K562 (cell line): ENCODE measurements at regions not wholly inside any gene's neighbourhood (a gene's known extent, or its start where the extent isn't known, plus 50 kb on each side); places are given as distances from the start of the nearest gene placed in this dataset.

Experiments used
- CXXC5 ChIP-seq: fragments of 250-450 bp; sonication (Bioruptor Pico); IDR thresholded peaks from 2 replicates; pipeline ENCODE4 v1.8.0; 2022; ENCODE audit warnings: inconsistent platforms, mild to moderate bottlenecking, moderate library complexity
- FIP1L1 ChIP-seq: fragments of 200-400 bp; formaldehyde crosslinking; IDR thresholded peaks from 2 replicates; pipeline ENCODE4 v1.6.1; 2018; ENCODE audit warnings: mild to moderate bottlenecking, low read depth, low read length; ENCODE audit not compliant: poor library complexity, severe bottlenecking
- FOXJ3 ChIP-seq: sonication (generic); formaldehyde crosslinking; IDR thresholded peaks from 2 replicates; pipeline ENCODE4 v1.4.0; 2020; ENCODE audit warnings: mild to moderate bottlenecking, missing genetic modification reagents
- HCFC1 ChIP-seq: IDR thresholded peaks from 2 replicates; pipeline ENCODE4 v1.6.1; 2012; ENCODE audit warnings: low read depth, low read length, improper control_type of control experiment
- L3MBTL2 ChIP-seq: fragments of 450-650 bp; IDR thresholded peaks from 2 replicates; pipeline ENCODE4 v1.6.1; 2016; ENCODE audit warnings: mild to moderate bottlenecking, moderate library complexity
- LARP7 ChIP-seq: fragments of 450-650 bp; IDR thresholded peaks from 2 replicates; pipeline ENCODE4 v1.6.1; 2016
- LCOR ChIP-seq: sonication (generic); formaldehyde crosslinking; IDR thresholded peaks from 2 replicates; pipeline ENCODE4 v1.8.0; 2022; ENCODE audit warnings: mild to moderate bottlenecking, missing genetic modification reagents
- MAZ ChIP-seq, 2 experiments: fragments of 450-650 bp in 1 of 2; sonication (generic) in 1 of 2; formaldehyde crosslinking; IDR thresholded peaks in 1 of 2; conservative IDR thresholded peaks in 1 of 2; 2 replicates each; pipeline versions ENCODE4 v1.4.0 to v1.5.0; 2020; ENCODE audit warnings: mild to moderate bottlenecking in 1 of 2, missing genetic modification reagents in 1 of 2
- MEF2A ChIP-seq: IDR thresholded peaks from 2 replicates; pipeline ENCODE4 v1.6.1; 2011; ENCODE audit warnings: low read depth, mild to moderate bottlenecking, low read length, moderate library complexity; ENCODE audit not compliant: control insufficient read depth
- NEUROD1 ChIP-seq: fragments of 150-350 bp; IDR thresholded peaks from 2 replicates; pipeline ENCODE4 v1.6.1; 2014; ENCODE audit warnings: borderline replicate concordance, low read length, low read depth; ENCODE audit not compliant: partially characterized antibody
- PRPF4 ChIP-seq: fragments of 200-400 bp; formaldehyde crosslinking; IDR thresholded peaks from one replicate; pipeline ENCODE4 v1.6.1; 2017; ENCODE audit warnings: low read length, low read depth, mild to moderate bottlenecking; ENCODE audit not compliant: insufficient read depth, poor library complexity, severe bottlenecking
- RAD21 ChIP-seq, 2 experiments: fragments of 250-450 bp in 1 of 2; fragments of 450-650 bp in 1 of 2; sonication (Bioruptor Pico) in 1 of 2; formaldehyde crosslinking in 1 of 2; IDR thresholded peaks in 1 of 2; conservative IDR thresholded peaks in 1 of 2; 2 replicates each; pipeline versions ENCODE4 v1.4.0 to v1.8.0; 2020 to 2022; ENCODE audit warnings: mild to moderate bottlenecking in 2 of 2, moderate library complexity in 1 of 2
- RFX1 ChIP-seq: fragments of 450-650 bp; IDR thresholded peaks from 2 replicates; pipeline ENCODE4 v1.6.1; 2016; ENCODE audit warnings: mild to moderate bottlenecking, moderate library complexity
- SMARCA5 ChIP-seq: fragments of 450-650 bp; IDR thresholded peaks from 2 replicates; pipeline ENCODE4 v1.6.1; 2016
- STAT5A ChIP-seq: IDR thresholded peaks from 2 replicates; pipeline ENCODE4 v1.6.1; 2012; ENCODE audit warnings: low read length, inconsistent platforms, borderline replicate concordance
- ZBTB1 ChIP-seq: sonication (generic); formaldehyde crosslinking; IDR thresholded peaks from 2 replicates; pipeline ENCODE4 v1.8.1; 2023; ENCODE audit warnings: missing genetic modification reagents, low read depth, mild to moderate bottlenecking, borderline replicate concordance
- ZNF146 ChIP-seq: IDR thresholded peaks from one replicate; pipeline ENCODE4 v1.6.1; 2018; ENCODE audit warnings: missing compliant biosample characterization; ENCODE audit not compliant: unreplicated experiment
- ZNF316 ChIP-seq: fragments of 450-650 bp; IDR thresholded peaks from 2 replicates; pipeline ENCODE4 v1.6.1; 2016
- ZNF436 ChIP-seq: fragments of 250-450, 450-650 bp; sonication (Bioruptor Pico); formaldehyde crosslinking; IDR thresholded peaks from 2 replicates; pipeline ENCODE4 v1.7.0; 2020; ENCODE audit warnings: mild to moderate bottlenecking
- ZNF589 ChIP-seq: fragments of 200-800 bp; sonication (Bioruptor generic); IDR thresholded peaks from 2 replicates; pipeline ENCODE4 v1.6.1; 2016; ENCODE audit warnings: low read depth, missing genetic modification characterization, missing compliant biosample characterization
- TF ChIP-seq, protein P1 (sequence below): fragments of 250-450 bp; sonication (Bioruptor Pico); IDR thresholded peaks from 2 replicates; pipeline ENCODE4 v1.8.0; 2021; ENCODE audit warnings: moderate library complexity, mild to moderate bottlenecking, inconsistent platforms
- TF ChIP-seq, protein P2 (sequence below): sonication (generic); formaldehyde crosslinking; IDR thresholded peaks from 2 replicates; pipeline ENCODE4 v1.8.1; 2023; ENCODE audit warnings: mild to moderate bottlenecking, missing genetic modification reagents
- TF ChIP-seq, protein P3 (sequence below): fragments of 450-650 bp; formaldehyde crosslinking; IDR thresholded peaks from 2 replicates; pipeline ENCODE4 v1.4.0; 2022; ENCODE audit warnings: mild to moderate bottlenecking, moderate library complexity
- TF ChIP-seq, protein P4 (sequence below), 2 experiments: IDR thresholded peaks in 1 of 2; conservative IDR thresholded peaks in 1 of 2; 2 replicates each; pipeline ENCODE4 v1.6.1; 2016; ENCODE audit warnings: low read depth in 2 of 2, mild to moderate bottlenecking in 1 of 2, missing compliant biosample characterization in 1 of 2, missing genetic modification characterization in 1 of 2, moderate library complexity in 1 of 2

DNA sequence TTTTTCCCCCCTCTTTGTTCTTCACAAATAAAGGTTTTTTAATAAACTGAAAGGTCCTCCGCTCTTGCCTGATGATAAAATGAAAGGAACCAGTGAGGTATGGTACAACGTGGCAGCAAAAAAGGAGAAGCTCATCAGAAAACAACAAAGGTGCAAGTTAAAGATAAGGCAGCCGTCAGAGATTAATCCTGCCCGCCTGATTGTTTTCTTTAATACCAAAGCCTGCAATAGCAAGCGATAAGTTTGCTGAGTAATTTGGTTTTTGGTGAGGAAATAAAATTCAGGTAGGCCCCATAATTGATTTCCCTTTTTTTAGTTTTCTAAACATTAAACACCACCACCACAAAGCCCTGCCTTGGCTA lies 177.9 kb downstream of the MBOAT1 start (continued):
- TF ChIP-seq, protein P1, sequence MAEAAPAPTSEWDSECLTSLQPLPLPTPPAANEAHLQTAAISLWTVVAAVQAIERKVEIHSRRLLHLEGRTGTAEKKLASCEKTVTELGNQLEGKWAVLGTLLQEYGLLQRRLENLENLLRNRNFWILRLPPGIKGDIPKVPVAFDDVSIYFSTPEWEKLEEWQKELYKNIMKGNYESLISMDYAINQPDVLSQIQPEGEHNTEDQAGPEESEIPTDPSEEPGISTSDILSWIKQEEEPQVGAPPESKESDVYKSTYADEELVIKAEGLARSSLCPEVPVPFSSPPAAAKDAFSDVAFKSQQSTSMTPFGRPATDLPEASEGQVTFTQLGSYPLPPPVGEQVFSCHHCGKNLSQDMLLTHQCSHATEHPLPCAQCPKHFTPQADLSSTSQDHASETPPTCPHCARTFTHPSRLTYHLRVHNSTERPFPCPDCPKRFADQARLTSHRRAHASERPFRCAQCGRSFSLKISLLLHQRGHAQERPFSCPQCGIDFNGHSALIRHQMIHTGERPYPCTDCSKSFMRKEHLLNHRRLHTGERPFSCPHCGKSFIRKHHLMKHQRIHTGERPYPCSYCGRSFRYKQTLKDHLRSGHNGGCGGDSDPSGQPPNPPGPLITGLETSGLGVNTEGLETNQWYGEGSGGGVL: no peak
- no peak for TF ChIP-seq FOXJ3 (CRISPR knock-in tag)
- no peak for TF ChIP-seq LARP7
- TF ChIP-seq ZNF589: no peak
- TF ChIP-seq STAT5A: peak; percentile 68
- peak; percentile 76 for TF ChIP-seq CXXC5 (CRISPR knock-in tag)
- no peak for TF ChIP-seq MAZ (CRISPR knock-in tag; conservative IDR thresholded peaks at IDR 0.05 in 1 of 2, IDR thresholded peaks at IDR 0.05 in 1 of 2)
- no peak for TF ChIP-seq ZNF436 (CRISPR knock-in tag)
- TF ChIP-seq RAD21 (CRISPR knock-in tag; conservative IDR thresholded peaks at IDR 0.05 in 1 of 2, IDR thresholded peaks at IDR 0.05 in 1 of 2): no peak
- no peak for TF ChIP-seq LCOR
- no peak for TF ChIP-seq SMARCA5
- no peak for TF ChIP-seq MEF2A
- TF ChIP-seq RFX1: no peak
- no peak for TF ChIP-seq HCFC1
- TF ChIP-seq FIP1L1: no peak
- TF ChIP-seq, protein P2, sequence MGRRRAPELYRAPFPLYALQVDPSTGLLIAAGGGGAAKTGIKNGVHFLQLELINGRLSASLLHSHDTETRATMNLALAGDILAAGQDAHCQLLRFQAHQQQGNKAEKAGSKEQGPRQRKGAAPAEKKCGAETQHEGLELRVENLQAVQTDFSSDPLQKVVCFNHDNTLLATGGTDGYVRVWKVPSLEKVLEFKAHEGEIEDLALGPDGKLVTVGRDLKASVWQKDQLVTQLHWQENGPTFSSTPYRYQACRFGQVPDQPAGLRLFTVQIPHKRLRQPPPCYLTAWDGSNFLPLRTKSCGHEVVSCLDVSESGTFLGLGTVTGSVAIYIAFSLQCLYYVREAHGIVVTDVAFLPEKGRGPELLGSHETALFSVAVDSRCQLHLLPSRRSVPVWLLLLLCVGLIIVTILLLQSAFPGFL: no peak
- no peak for TF ChIP-seq ZNF146 (CRISPR knock-in tag)
- TF ChIP-seq PRPF4: no peak
- no peak for TF ChIP-seq L3MBTL2
- no peak for TF ChIP-seq ZNF316
- no peak for TF ChIP-seq NEUROD1
- TF ChIP-seq, protein P3, sequence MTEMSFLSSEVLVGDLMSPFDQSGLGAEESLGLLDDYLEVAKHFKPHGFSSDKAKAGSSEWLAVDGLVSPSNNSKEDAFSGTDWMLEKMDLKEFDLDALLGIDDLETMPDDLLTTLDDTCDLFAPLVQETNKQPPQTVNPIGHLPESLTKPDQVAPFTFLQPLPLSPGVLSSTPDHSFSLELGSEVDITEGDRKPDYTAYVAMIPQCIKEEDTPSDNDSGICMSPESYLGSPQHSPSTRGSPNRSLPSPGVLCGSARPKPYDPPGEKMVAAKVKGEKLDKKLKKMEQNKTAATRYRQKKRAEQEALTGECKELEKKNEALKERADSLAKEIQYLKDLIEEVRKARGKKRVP (CRISPR knock-in tag): no peak
- TF ChIP-seq ZBTB1 (CRISPR knock-in tag): no peak
- TF ChIP-seq, protein P4, sequence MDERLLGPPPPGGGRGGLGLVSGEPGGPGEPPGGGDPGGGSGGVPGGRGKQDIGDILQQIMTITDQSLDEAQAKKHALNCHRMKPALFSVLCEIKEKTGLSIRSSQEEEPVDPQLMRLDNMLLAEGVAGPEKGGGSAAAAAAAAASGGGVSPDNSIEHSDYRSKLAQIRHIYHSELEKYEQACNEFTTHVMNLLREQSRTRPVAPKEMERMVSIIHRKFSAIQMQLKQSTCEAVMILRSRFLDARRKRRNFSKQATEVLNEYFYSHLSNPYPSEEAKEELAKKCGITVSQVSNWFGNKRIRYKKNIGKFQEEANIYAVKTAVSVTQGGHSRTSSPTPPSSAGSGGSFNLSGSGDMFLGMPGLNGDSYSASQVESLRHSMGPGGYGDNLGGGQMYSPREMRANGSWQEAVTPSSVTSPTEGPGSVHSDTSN (CRISPR knock-in tag; IDR thresholded peaks at IDR 0.05; ENCODE audit: low read depth): no peak
- TF ChIP-seq, protein P4 (tag; conservative IDR thresholded peaks at IDR 0.05; ENCODE audit: low read depth): no peak
